Stomach (tissue), 8 donors: ENCODE measurements at regions not wholly inside any gene's neighbourhood (a gene's known extent, or its start where the extent isn't known, plus 50 kb on each side); places are given as distances from the start of the nearest gene placed in this dataset.

Source experiments
- DNase-seq, 2 donors: peaks; one replicate each; pipeline versions ENCODE4 v3.0.0 to v3.0.0-alpha.2; 2013 to 2019
- H3K27ac ChIP-seq, 5 donors: fragments of 200-600 bp in 4 of 5; sonication (generic) in 4 of 5; one replicate each; pipeline ENCODE4 v1.5.1; 2013 to 2019; ENCODE audit warnings: mild to moderate bottlenecking in 1 of 5, moderate library complexity in 1 of 5
- H3K27me3 ChIP-seq, 3 donors: fragments of 200-600 bp; sonication (generic); one replicate each; pipeline ENCODE4 v1.5.1; 2017 to 2019; ENCODE audit warnings: mixed run types in 1 of 3
- H3K36me3 ChIP-seq, 4 donors: fragments of 200-600 bp; sonication (generic); 1 replicate in 3 of 4; 2 replicates in 1 of 4; pipeline ENCODE4 v1.5.1; 2016 to 2019
- H3K4me1 ChIP-seq, 4 donors: fragments of 200-600 bp; sonication (generic); one replicate each; pipeline ENCODE4 v1.5.1; 2016 to 2019
- H3K4me3 ChIP-seq, 4 donors: fragments of 200-600 bp; sonication (generic) in 3 of 4; one replicate each; pipeline ENCODE4 v1.5.1; 2016 to 2019; ENCODE audit warnings: mild to moderate bottlenecking in 1 of 4
- H3K9me3 ChIP-seq, 4 donors: fragments of 200-600 bp; sonication (generic); one replicate each; pipeline ENCODE4 v1.5.1; 2016 to 2019
- EP300 ChIP-seq: sonication (generic); formaldehyde crosslinking; IDR thresholded peaks from one replicate; pipeline ENCODE4 v1.6.1; 2017; ENCODE audit warnings: antibody characterized with exemption
- POLR2A ChIP-seq, 4 donors: fragments of 450-650 bp; IDR thresholded peaks; one replicate each; pipeline ENCODE4 v1.6.1; 2016; ENCODE audit warnings: antibody characterized with exemption in 4 of 4, control low read depth in 2 of 4, mild to moderate bottlenecking in 1 of 4, moderate library complexity in 1 of 4
- POLR2AphosphoS5 ChIP-seq, 3 donors: sonication (generic); formaldehyde crosslinking; IDR thresholded peaks; one replicate each; pipeline ENCODE4 v1.6.1; 2016; ENCODE audit warnings: antibody characterized with exemption in 3 of 3
- WGBS, 5 donors: extraction: QIAGEN DNeasy Blood & Tissue Kit in 3 of 5; methylation state at CpG; one replicate each; pipeline versions ENCODE4 v1.1.5 to v1.1.7; 2013 to 2018; 5-methylcytosine and 5-hydroxymethylcytosine counted together
- intact Hi-C: fragments of 100-400 bp; cut with DNase I; formaldehyde crosslinking; loops from one replicate; pipeline ENCODE4 v1.15.1; 2023; ENCODE audit warnings: low total_unique reads
- TF ChIP-seq, protein P1 (sequence below), 7 experiments: fragments of 450-650 bp in 4 of 7; fragments of 200-600 bp in 3 of 7; sonication (generic) in 3 of 7; IDR thresholded peaks; one replicate each; pipeline ENCODE4 v1.5.1; 2016 to 2019; ENCODE audit warnings: antibody characterized with exemption in 7 of 7, control low read depth in 2 of 7, mild to moderate bottlenecking in 1 of 7
- donor health status: healthy with polysubstance abuse.
- donor health status: Bipolar disorder and iron deficiency.
- donor health status: healthy.

DNA sequence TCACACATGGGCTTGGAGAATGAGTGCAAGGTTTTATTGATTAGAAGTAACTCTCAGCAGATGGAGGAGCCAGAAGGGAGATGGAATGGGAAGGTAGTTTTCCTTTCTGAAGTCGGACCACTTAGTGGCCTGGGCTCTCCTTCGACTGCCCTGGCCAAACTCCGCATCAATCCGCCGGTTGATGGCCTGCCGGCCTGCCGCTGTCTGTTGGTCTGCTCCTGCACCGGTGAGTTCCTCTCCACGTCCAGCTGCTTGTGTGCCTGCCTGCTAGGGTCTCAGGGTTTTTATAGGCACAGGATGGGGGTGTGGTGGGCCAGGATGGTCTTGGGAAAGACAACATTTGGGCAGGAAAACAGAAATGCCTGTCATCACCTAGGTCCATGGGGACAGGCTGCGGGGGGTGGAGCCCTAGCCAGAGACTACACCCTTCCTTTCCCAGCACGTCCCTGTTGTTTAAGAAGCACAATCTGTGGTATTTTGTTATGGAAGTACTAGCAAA is 837.0 kb downstream of the PDCD6IP start:
- TF ChIP-seq POLR2AphosphoS5 (IDR thresholded peaks at IDR 0.05) (no peak), EP300 (no peak), POLR2A (IDR thresholded peaks at IDR 0.05) (no peak)
- TF ChIP-seq, protein P1, sequence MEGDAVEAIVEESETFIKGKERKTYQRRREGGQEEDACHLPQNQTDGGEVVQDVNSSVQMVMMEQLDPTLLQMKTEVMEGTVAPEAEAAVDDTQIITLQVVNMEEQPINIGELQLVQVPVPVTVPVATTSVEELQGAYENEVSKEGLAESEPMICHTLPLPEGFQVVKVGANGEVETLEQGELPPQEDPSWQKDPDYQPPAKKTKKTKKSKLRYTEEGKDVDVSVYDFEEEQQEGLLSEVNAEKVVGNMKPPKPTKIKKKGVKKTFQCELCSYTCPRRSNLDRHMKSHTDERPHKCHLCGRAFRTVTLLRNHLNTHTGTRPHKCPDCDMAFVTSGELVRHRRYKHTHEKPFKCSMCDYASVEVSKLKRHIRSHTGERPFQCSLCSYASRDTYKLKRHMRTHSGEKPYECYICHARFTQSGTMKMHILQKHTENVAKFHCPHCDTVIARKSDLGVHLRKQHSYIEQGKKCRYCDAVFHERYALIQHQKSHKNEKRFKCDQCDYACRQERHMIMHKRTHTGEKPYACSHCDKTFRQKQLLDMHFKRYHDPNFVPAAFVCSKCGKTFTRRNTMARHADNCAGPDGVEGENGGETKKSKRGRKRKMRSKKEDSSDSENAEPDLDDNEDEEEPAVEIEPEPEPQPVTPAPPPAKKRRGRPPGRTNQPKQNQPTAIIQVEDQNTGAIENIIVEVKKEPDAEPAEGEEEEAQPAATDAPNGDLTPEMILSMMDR (IDR thresholded peaks at IDR 0.05) = no peak
- Histone ChIP-seq H3K9me3 (peaks cover 0 to 5% (median 0%) of the 10 kb centered on the region in 4 donors), H3K4me1 (no peaks in the 10 kb centered on the region), H3K27me3 (no peaks in the 10 kb centered on the region), H3K36me3 (no peaks in the 10 kb centered on the region), H3K27ac (no peak overlapping the region), H3K4me3 (no peak overlapping the region)
- intact Hi-C loops = no loop called here
- DNase-seq = no peak
- 82 to 92% (median 90%) methylated on average over 7 to 11 of the region's 11 CpGs for WGBS, 5 donors

DNA sequence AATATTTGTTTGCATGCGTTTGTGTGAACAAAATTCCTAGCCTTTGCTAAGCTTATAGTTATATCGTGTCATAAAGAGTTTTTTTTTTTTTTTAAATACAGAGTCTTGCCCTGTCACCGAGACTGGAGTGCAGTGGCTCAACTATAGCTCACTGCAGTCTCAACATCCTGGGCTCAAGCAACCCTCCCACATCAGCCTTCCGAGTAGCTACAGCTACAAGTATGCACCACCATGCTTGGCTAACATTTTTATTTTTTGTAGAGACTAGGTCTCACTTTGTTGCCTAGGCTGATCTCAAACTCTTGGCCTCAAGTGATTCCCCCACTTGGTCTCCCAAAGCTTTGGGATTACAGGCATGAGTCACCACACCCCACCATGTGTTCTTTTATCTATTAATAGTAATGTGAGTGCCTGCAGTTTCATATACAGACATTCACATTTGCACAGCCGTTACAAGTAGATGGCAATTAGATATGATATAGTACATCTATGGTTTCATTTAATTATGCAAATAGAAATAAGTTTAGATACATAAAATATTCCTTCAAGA is 848.6 kb downstream of the PDCD6IP start:
- 62 to 72% (median 69%) methylated on average over 5 of the region's 5 CpGs for WGBS, 5 donors
- no peak overlapping the region for H3K27ac ChIP-seq
- TF ChIP-seq, protein P1 (IDR thresholded peaks at IDR 0.05) = no peak
- no peak overlapping the region for H3K4me3 ChIP-seq
- no peaks in the 10 kb centered on the region for H3K4me1 ChIP-seq
- DNase-seq = no peak
- H3K27me3 ChIP-seq = no peaks in the 10 kb centered on the region
- intact Hi-C loops = no loop called here
- peaks cover 0 to 12% (median 0%) of the 10 kb centered on the region in 4 donors for H3K9me3 ChIP-seq
- no peaks in the 10 kb centered on the region for H3K36me3 ChIP-seq

DNA sequence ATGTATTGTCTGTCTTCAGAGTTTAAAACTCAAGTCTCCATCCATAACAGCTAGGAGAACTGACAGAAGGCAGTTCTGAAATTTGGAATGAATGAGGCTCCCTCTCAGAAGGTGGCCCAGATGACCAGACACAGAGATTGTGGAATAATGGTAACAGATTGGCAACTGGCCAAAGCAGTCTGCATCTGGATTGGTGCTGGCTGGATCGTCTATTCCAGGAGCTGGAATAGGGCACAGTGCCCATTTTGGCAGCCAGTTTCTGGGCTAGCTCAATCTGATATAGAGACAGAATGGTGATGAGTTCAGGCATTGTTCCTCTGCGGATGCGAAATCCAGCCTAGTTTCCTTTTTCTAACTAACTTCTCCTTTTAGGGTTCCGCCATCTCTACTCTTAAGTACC is 851.7 kb downstream of the PDCD6IP start:
- intact Hi-C loops = no loop called here
- no peaks in the 10 kb centered on the region for H3K9me3 ChIP-seq
- WGBS, 5 donors = 81 to 88% (median 85%) methylated on average over 4 of the region's 4 CpGs

DNA sequence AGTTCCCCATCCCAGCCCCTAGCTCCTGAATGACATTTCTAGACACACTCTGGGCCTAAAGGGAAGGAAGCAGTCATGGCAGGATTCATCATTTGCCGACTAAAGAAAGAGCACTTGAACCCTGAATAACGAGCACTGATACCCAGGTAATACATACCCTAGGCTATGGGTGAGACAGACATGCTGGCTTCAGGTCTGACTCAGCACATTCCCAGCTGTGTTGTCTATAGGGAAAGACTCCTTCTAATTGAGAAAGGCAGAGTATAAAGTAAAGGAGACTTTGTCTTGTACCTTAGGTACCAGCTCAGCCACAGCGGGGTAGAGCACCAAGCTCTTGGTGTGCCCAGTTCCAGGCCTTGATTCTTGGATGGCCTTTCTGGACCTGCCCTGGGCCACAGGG is 870.5 kb downstream of the PDCD6IP start:
- intact Hi-C loops = no loop called here
- no peak overlapping the region for H3K27ac ChIP-seq
- no peaks in the 10 kb centered on the region for H3K27me3 ChIP-seq
- no peak overlapping the region for H3K4me3 ChIP-seq
- no peaks in the 10 kb centered on the region for H3K36me3 ChIP-seq
- H3K9me3 ChIP-seq = no peaks in the 10 kb centered on the region
- H3K4me1 ChIP-seq = no peaks in the 10 kb centered on the region
- no peak for DNase-seq
- WGBS, 5 donors = 58 to 93% (median 74%) methylated on average over 3 of the region's 3 CpGs
- TF ChIP-seq, protein P1 (IDR thresholded peaks at IDR 0.05) = no peak
- no peak for TF ChIP-seq POLR2AphosphoS5 (IDR thresholded peaks at IDR 0.05)
- TF ChIP-seq EP300 = no peak
- TF ChIP-seq POLR2A (IDR thresholded peaks at IDR 0.05) = no peak

More for the DNA sequence above, 851.7 kb downstream of the PDCD6IP start:
- TF ChIP-seq POLR2AphosphoS5 (IDR thresholded peaks at IDR 0.05) = no peak
- TF ChIP-seq, protein P1 (IDR thresholded peaks at IDR 0.05) = no peak
- no peak for TF ChIP-seq EP300
- no peak for TF ChIP-seq POLR2A (IDR thresholded peaks at IDR 0.05)
- Histone ChIP-seq H3K36me3 (no peaks in the 10 kb centered on the region), H3K27ac (no peak overlapping the region), H3K27me3 (no peaks in the 10 kb centered on the region), H3K4me1 (no peaks in the 10 kb centered on the region), H3K4me3 (no peak overlapping the region)
- no peak for DNase-seq
